CD1c-positive myeloid dendritic cell (primary cell): ENCODE measurements at regions not wholly inside any gene's neighbourhood (a gene's known extent, or its start where the extent isn't known, plus 50 kb on each side); places are given as distances from the start of the nearest gene placed in this dataset.

Experiments
- DNase-seq: peaks from one replicate; pipeline ENCODE4 v3.0.0-alpha.2; 2016; ENCODE audit errors: extremely low spot score

GRCh38 chr6:113597231-113597583 lies 259.9 kb upstream of the MARCKS start:
- peak; percentile 11 for DNase-seq

GRCh38 chr6:113598786-113599185 lies 258.4 kb upstream of the MARCKS start:
- no peak for DNase-seq

- DNase-seq: no peak
Measured at GRCh38 chr6:113599444-113599843, 257.7 kb upstream of the MARCKS start.

GRCh38 chr6:113600551-113601339 lies 256.4 kb upstream of the MARCKS start:
- DNase-seq: peak; percentile 80

- DNase-seq: no peak
Measured at GRCh38 chr6:113607821-113608545, 249.2 kb upstream of the MARCKS start.

GRCh38 chr6:113610377-113610988 lies 246.7 kb upstream of the MARCKS start:
- DNase-seq: no peak

- no peak for DNase-seq
Measured at GRCh38 chr6:113616701-113617274, 240.4 kb upstream of the MARCKS start.

- no peak for DNase-seq
Measured at GRCh38 chr6:113619077-113619476, 238.1 kb upstream of the MARCKS start.

- peak; percentile 43 for DNase-seq
Measured at GRCh38 chr6:113620386-113620785, 236.8 kb upstream of the MARCKS start.

- no peak for DNase-seq
Measured at GRCh38 chr6:113622254-113622653, 234.9 kb upstream of the MARCKS start.

- DNase-seq: no peak
Measured at GRCh38 chr6:113623129-113623528, 234.0 kb upstream of the MARCKS start.

- DNase-seq: no peak
Measured at GRCh38 chr6:113625850-113626249, 231.3 kb upstream of the MARCKS start.

GRCh38 chr6:113626475-113626874 lies 230.7 kb upstream of the MARCKS start:
- DNase-seq: no peak

GRCh38 chr6:113627480-113627879 lies 229.7 kb upstream of the MARCKS start:
- DNase-seq: no peak

- DNase-seq: peak; percentile 30
Measured at GRCh38 chr6:113629256-113629655, 227.9 kb upstream of the MARCKS start.

GRCh38 chr6:113629975-113630737 lies 227.0 kb upstream of the MARCKS start:
- DNase-seq: peak; percentile 78

GRCh38 chr6:113630738-113631535 lies 226.2 kb upstream of the MARCKS start:
- peak; percentile 92 for DNase-seq

- peak; percentile 61 for DNase-seq
Measured at GRCh38 chr6:113631666-113632065, 225.5 kb upstream of the MARCKS start.

- peak; percentile 74 for DNase-seq
Measured at GRCh38 chr6:113632220-113632864, 224.8 kb upstream of the MARCKS start.

GRCh38 chr6:113633638-113634037 lies 223.5 kb upstream of the MARCKS start:
- no peak for DNase-seq
